WTC11 (cell line): ENCODE measurements at regions not wholly inside any gene's neighbourhood (a gene's known extent, or its start where the extent isn't known, plus 50 kb on each side); places are given as distances from the start of the nearest gene placed in this dataset.

ENCODE experiments used
- ATAC-seq: fragments of 200-7000 bp; cut with Tn5 transposase; 2 replicates; pipeline ENCODE4 v1.10.0; 2021; ENCODE audit warnings: mild to moderate bottlenecking, moderate library complexity
- CTCF ChIA-PET: fragments of 300-600 bp; sonication (Branson Sonifier 250); formaldehyde crosslinking; loops from one replicate; lab custom pipeline; 2021; ENCODE audit warnings: antibody characterized with exemption; lab: Charles Lee
- POLR2A ChIA-PET: fragments of 350-600 bp; sonication (Branson Sonifier 250); formaldehyde crosslinking; loops from one replicate; lab custom pipeline; 2021; ENCODE audit warnings: antibody characterized with exemption; lab: Charles Lee
- DNase-seq: peaks from one replicate; pipeline ENCODE4 v3.0.0; 2021; ENCODE audit warnings: low spot score
- H3K27ac Mint-ChIP-seq: 2 replicates; pipeline ENCODE4 v1.8.0; 2021; ENCODE audit warnings: mixed read lengths
- H3K27me3 Mint-ChIP-seq: 2 replicates; pipeline ENCODE4 v1.8.0; 2021; ENCODE audit warnings: low read depth, mild to moderate bottlenecking, moderate library complexity, mixed read lengths
- H3K36me3 Mint-ChIP-seq: 2 replicates; pipeline ENCODE4 v1.8.0; 2021; ENCODE audit warnings: mixed read lengths
- H3K4me1 Mint-ChIP-seq: 2 replicates; pipeline ENCODE4 v1.8.0; 2022; ENCODE audit warnings: mixed read lengths
- H3K4me3 Mint-ChIP-seq: 2 replicates; pipeline ENCODE4 v1.8.0; 2021; ENCODE audit warnings: mild to moderate bottlenecking, moderate library complexity, mixed read lengths
- H3K9me3 Mint-ChIP-seq: 2 replicates; pipeline ENCODE4 v1.8.0; 2021; ENCODE audit warnings: mixed read lengths
- ATF1 ChIP-seq: sonication (generic); formaldehyde crosslinking; IDR thresholded peaks from 2 replicates; pipeline ENCODE4 v1.8.1; 2023; ENCODE audit warnings: mild to moderate bottlenecking, moderate library complexity, missing genetic modification reagents
- ATF3 ChIP-seq: sonication (generic); formaldehyde crosslinking; conservative IDR thresholded peaks from 2 replicates; pipeline ENCODE4 v1.8.1; 2022; ENCODE audit warnings: mild to moderate bottlenecking, missing genetic modification reagents
- ATF6 ChIP-seq: sonication (generic); formaldehyde crosslinking; IDR thresholded peaks from 2 replicates; pipeline ENCODE4 v1.8.1; 2023; ENCODE audit warnings: mild to moderate bottlenecking, missing genetic modification reagents
- CREB1 ChIP-seq: sonication (generic); formaldehyde crosslinking; IDR thresholded peaks from 2 replicates; pipeline ENCODE4 v1.8.0; 2023; ENCODE audit warnings: mild to moderate bottlenecking, missing genetic modification reagents
- ESRRA ChIP-seq: sonication (generic); formaldehyde crosslinking; IDR thresholded peaks from 2 replicates; pipeline ENCODE4 v1.8.1; 2022; ENCODE audit warnings: mild to moderate bottlenecking, missing genetic modification reagents, borderline replicate concordance
- ETV6 ChIP-seq: sonication (generic); formaldehyde crosslinking; IDR thresholded peaks from 2 replicates; pipeline ENCODE4 v1.8.1; 2022; ENCODE audit warnings: mild to moderate bottlenecking, missing genetic modification reagents
- NFYB ChIP-seq: sonication (generic); formaldehyde crosslinking; conservative IDR thresholded peaks from 2 replicates; pipeline ENCODE4 v1.8.0; 2022; ENCODE audit warnings: low read depth, missing genetic modification reagents
- NR1H2 ChIP-seq: sonication (generic); formaldehyde crosslinking; IDR thresholded peaks from 2 replicates; pipeline ENCODE4 v1.9.0; 2021; ENCODE audit warnings: mild to moderate bottlenecking, moderate library complexity, missing genetic modification reagents
- SMAD3 ChIP-seq: sonication (generic); formaldehyde crosslinking; IDR thresholded peaks from 2 replicates; pipeline ENCODE4 v1.8.0; 2022; ENCODE audit warnings: missing genetic modification reagents, mild to moderate bottlenecking, borderline replicate concordance
- STAT6 ChIP-seq: sonication (generic); formaldehyde crosslinking; conservative IDR thresholded peaks from 2 replicates; pipeline ENCODE4 v1.8.1; 2023; ENCODE audit warnings: mild to moderate bottlenecking, low read depth, missing genetic modification reagents, moderate library complexity
- ZNF416 ChIP-seq: fragments of 250-450 bp; sonication (Bioruptor Pico); IDR thresholded peaks from 2 replicates; pipeline ENCODE4 v1.9.0; 2021; ENCODE audit warnings: mild to moderate bottlenecking, inconsistent platforms
- ZNF671 ChIP-seq: fragments of 250-450 bp; sonication (Bioruptor Pico); IDR thresholded peaks from 2 replicates; pipeline ENCODE4 v1.8.0; 2021; ENCODE audit warnings: mild to moderate bottlenecking
- TF ChIP-seq, protein P1 (sequence below): sonication (generic); formaldehyde crosslinking; IDR thresholded peaks from 2 replicates; pipeline ENCODE4 v1.8.0; 2022; ENCODE audit warnings: mild to moderate bottlenecking, missing genetic modification reagents
- TF ChIP-seq, protein P2 (sequence below): fragments of 250-450 bp; sonication (Bioruptor Pico); IDR thresholded peaks from 2 replicates; pipeline ENCODE4 v1.9.0; 2021; ENCODE audit warnings: mild to moderate bottlenecking
- TF ChIP-seq, protein P3 (sequence below): sonication (generic); formaldehyde crosslinking; IDR thresholded peaks from 2 replicates; pipeline ENCODE4 v1.8.0; 2022; ENCODE audit warnings: mild to moderate bottlenecking, missing genetic modification reagents
- TF ChIP-seq, protein P4 (sequence below): sonication (generic); formaldehyde crosslinking; IDR thresholded peaks from 2 replicates; pipeline ENCODE4 v1.8.0; 2022; ENCODE audit warnings: mild to moderate bottlenecking, missing genetic modification reagents
- TF ChIP-seq, protein P5 (sequence below): sonication (generic); formaldehyde crosslinking; IDR thresholded peaks from 2 replicates; pipeline ENCODE4 v1.8.1; 2023; ENCODE audit warnings: mild to moderate bottlenecking, missing genetic modification reagents, borderline replicate concordance

- TF ChIP-seq ATF3 (CRISPR knock-in tag) (no peak), SMAD3 (no peak), ATF1 (CRISPR knock-in tag) (no peak), ETV6 (no peak), ESRRA (CRISPR knock-in tag) (no peak)
- TF ChIP-seq, protein P1, sequence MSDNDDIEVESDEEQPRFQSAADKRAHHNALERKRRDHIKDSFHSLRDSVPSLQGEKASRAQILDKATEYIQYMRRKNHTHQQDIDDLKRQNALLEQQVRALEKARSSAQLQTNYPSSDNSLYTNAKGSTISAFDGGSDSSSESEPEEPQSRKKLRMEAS (CRISPR knock-in tag): no peak
- TF ChIP-seq, protein P2, sequence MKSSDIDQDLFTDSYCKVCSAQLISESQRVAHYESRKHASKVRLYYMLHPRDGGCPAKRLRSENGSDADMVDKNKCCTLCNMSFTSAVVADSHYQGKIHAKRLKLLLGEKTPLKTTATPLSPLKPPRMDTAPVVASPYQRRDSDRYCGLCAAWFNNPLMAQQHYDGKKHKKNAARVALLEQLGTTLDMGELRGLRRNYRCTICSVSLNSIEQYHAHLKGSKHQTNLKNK: no peak
Observed at GRCh38 chr5:38719916-38720315, 125.9 kb upstream of the OSMR start (continued).

DNA sequence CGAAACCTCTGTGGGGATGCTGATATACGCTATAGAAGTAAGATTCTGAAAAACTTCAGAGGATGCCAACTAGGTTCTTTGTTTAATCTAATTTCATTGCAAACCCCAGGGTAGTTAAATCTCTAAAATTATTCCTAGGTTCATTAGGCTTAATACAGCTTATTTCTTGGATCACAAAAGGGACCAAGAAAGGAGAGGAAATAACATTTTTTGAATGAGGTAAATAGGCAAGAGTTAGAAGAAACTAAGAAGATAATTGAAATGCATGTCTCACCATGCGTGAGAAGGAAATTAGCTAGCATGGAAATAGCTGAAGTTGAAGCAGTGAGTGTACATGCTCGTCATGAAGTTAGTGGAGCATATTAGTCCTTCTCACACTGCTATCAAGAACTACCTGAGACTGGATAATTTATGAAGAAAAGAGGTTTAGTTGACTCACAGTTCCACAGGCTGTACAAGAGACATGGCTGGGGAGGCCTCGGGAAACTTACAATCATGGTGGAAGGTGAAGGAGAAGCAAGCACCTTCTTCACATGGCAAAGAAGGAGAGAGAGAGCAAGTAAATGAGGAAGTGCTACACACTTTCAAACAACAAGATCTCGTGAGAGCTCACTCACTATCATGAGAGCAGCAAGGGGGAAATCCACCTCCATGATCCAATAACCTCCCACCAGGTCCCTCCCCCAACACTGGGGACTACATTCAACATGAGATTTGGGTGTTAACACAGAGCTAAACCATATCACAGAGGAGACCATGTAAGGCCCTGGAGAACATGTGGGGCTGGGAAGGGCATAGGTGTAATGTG, 125.1 kb upstream of the OSMR start:
- Mint-ChIP-seq H3K36me3 (no peaks in the 10 kb centered on the region), H3K27me3 (no peaks in the 10 kb centered on the region), H3K4me1 (peaks cover 17% of the 10 kb centered on the region), H3K27ac (no peak overlapping the region), H3K4me3 (no peak overlapping the region), H3K9me3 (no peaks in the 10 kb centered on the region)
- DNase-seq (no peak), ATAC-seq (no peak)
- TF ChIP-seq NFYB (CRISPR knock-in tag) (no peak), NR1H2 (CRISPR knock-in tag) (no peak), ATF3 (CRISPR knock-in tag) (no peak)
- TF ChIP-seq, protein P3, sequence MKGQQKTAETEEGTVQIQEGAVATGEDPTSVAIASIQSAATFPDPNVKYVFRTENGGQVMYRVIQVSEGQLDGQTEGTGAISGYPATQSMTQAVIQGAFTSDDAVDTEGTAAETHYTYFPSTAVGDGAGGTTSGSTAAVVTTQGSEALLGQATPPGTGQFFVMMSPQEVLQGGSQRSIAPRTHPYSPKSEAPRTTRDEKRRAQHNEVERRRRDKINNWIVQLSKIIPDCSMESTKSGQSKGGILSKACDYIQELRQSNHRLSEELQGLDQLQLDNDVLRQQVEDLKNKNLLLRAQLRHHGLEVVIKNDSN: no peak
- TF ChIP-seq, protein P4, sequence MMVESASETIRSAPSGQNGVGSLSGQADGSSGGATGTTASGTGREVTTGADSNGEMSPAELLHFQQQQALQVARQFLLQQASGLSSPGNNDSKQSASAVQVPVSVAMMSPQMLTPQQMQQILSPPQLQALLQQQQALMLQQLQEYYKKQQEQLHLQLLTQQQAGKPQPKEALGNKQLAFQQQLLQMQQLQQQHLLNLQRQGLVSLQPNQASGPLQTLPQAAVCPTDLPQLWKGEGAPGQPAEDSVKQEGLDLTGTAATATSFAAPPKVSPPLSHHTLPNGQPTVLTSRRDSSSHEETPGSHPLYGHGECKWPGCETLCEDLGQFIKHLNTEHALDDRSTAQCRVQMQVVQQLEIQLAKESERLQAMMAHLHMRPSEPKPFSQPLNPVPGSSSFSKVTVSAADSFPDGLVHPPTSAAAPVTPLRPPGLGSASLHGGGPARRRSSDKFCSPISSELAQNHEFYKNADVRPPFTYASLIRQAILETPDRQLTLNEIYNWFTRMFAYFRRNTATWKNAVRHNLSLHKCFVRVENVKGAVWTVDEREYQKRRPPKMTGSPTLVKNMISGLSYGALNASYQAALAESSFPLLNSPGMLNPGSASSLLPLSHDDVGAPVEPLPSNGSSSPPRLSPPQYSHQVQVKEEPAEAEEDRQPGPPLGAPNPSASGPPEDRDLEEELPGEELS (CRISPR knock-in tag): no peak
- TF ChIP-seq, protein P2: no peak
- TF ChIP-seq, protein P1 (CRISPR knock-in tag): no peak
- TF ChIP-seq, protein P5, sequence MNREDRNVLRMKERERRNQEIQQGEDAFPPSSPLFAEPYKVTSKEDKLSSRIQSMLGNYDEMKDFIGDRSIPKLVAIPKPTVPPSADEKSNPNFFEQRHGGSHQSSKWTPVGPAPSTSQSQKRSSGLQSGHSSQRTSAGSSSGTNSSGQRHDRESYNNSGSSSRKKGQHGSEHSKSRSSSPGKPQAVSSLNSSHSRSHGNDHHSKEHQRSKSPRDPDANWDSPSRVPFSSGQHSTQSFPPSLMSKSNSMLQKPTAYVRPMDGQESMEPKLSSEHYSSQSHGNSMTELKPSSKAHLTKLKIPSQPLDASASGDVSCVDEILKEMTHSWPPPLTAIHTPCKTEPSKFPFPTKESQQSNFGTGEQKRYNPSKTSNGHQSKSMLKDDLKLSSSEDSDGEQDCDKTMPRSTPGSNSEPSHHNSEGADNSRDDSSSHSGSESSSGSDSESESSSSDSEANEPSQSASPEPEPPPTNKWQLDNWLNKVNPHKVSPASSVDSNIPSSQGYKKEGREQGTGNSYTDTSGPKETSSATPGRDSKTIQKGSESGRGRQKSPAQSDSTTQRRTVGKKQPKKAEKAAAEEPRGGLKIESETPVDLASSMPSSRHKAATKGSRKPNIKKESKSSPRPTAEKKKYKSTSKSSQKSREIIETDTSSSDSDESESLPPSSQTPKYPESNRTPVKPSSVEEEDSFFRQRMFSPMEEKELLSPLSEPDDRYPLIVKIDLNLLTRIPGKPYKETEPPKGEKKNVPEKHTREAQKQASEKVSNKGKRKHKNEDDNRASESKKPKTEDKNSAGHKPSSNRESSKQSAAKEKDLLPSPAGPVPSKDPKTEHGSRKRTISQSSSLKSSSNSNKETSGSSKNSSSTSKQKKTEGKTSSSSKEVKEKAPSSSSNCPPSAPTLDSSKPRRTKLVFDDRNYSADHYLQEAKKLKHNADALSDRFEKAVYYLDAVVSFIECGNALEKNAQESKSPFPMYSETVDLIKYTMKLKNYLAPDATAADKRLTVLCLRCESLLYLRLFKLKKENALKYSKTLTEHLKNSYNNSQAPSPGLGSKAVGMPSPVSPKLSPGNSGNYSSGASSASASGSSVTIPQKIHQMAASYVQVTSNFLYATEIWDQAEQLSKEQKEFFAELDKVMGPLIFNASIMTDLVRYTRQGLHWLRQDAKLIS (CRISPR knock-in tag): no peak
- ChIA-PET CTCF (no interaction called here), POLR2A (no interaction called here)

DNA sequence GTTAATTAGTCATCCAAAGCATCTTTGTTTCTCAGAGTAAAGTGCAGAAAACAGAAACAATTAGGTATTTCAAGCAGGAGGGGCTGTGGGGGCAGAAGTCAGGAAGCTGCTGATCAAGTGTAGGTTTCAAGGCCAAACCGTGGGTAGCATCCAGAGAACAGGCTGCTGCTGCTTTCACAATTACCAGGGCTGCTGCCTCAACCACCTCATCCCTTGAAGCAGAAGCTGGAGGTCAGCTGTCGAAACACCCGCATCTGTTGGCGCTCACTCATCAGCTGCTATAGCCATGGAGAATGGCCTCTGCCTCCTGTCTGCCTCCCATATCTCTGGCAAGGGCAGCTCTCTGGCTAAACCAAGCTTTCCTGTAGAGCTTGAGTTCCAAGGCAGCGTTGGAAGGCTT, 122.9 kb upstream of the OSMR start:
- Mint-ChIP-seq H3K27me3 (no peaks in the 10 kb centered on the region), H3K9me3 (no peaks in the 10 kb centered on the region), H3K4me3 (no peak overlapping the region), H3K4me1 (peaks cover 23% of the 10 kb centered on the region), H3K27ac (no peak overlapping the region), H3K36me3 (no peaks in the 10 kb centered on the region)
- ATAC-seq (no peak), DNase-seq (no peak)
- CTCF ChIA-PET: interaction anchor here (1.6 kb wide), 1 partner anchor 281 kb away, joined by 5 read pairs; no protein-coding TSS in a partner anchor
- POLR2A ChIA-PET: no interaction called here
- TF ChIP-seq ATF6 (no peak), ZNF416 (no peak), CREB1 (CRISPR knock-in tag) (no peak), ZNF671 (no peak), STAT6 (CRISPR knock-in tag) (no peak)
